H1 (cell line): ENCODE measurements at regions not wholly inside any gene's neighbourhood (a gene's known extent, or its start where the extent isn't known, plus 50 kb on each side); places are given as distances from the start of the nearest gene placed in this dataset.

Experiments used
- ASH2L ChIP-seq: fragments of 200-600, 300-600 bp; sonication (generic); IDR thresholded peaks from one replicate; pipeline ENCODE4 v1.7.1; 2017; ENCODE audit warnings: low read length
- EGR1 ChIP-seq: IDR thresholded peaks from 2 replicates; pipeline ENCODE4 v1.6.1; 2011; ENCODE audit warnings: low read depth, low read length, borderline replicate concordance
- JUN ChIP-seq: IDR thresholded peaks from 2 replicates; pipeline ENCODE4 v1.6.1; 2011; ENCODE audit warnings: low read depth, mild to moderate bottlenecking, improper control_type of control experiment, low read length
- POU5F1 ChIP-seq: IDR thresholded peaks from 2 replicates; pipeline ENCODE4 v1.6.1; 2011; ENCODE audit warnings: low read depth, mild to moderate bottlenecking, low read length, moderate library complexity
- SP1 ChIP-seq: IDR thresholded peaks from 2 replicates; pipeline ENCODE4 v1.6.1; 2011; ENCODE audit warnings: low read depth, low read length
- SRF ChIP-seq: IDR thresholded peaks from 2 replicates; pipeline ENCODE4 v1.6.1; 2011; ENCODE audit warnings: mild to moderate bottlenecking, low read depth, low read length, moderate library complexity
- ZNF274 ChIP-seq: IDR thresholded peaks from 2 replicates; pipeline ENCODE4 v1.7.0; 2012; ENCODE audit warnings: low read length, borderline replicate concordance; ENCODE audit errors: extremely low read depth

GRCh38 chr1:90488451-90488850 is 228.7 kb downstream of the BARHL2 start (continued):
- TF ChIP-seq SRF (no peak), ASH2L (no peak), POU5F1 (no peak), SP1 (no peak), ZNF274 (no peak), EGR1 (no peak), JUN (no peak)
